HCT116 (cell line): ENCODE measurements at regions not wholly inside any gene's neighbourhood (a gene's known extent, or its start where the extent isn't known, plus 50 kb on each side); places are given as distances from the start of the nearest gene placed in this dataset.

Experiments
- ATAC-seq: fragments of 200-7000 bp; cut with Tn5 transposase; 2 replicates; pipeline ENCODE4 v1.9.1; 2020; ENCODE audit warnings: mild to moderate bottlenecking, moderate library complexity
- BruUV-seq: library from RNA; stranded (reverse); fragments of 400-500 nt; replicated peaks from 2 replicates; lab custom pipeline; 2021; lab: Mats Ljungman, UMichigan
- CTCF ChIA-PET: fragments of 300-600 bp; sonication (Branson Sonifier 250); formaldehyde crosslinking; loops from one replicate; lab custom pipeline; 2021; ENCODE audit warnings: antibody characterized with exemption; lab: Charles Lee
- POLR2A ChIA-PET: fragments of 300-600, 350-600 bp; sonication (Branson Sonifier 250); formaldehyde crosslinking; loops from one replicate; lab custom pipeline; 2021; ENCODE audit warnings: antibody characterized with exemption; lab: Charles Lee
- RAD21 ChIA-PET, 2 experiments: fragments of 300-600 bp; sonication (Branson Sonifier 250); formaldehyde crosslinking; loops; one replicate each; lab custom pipeline; 2023; ENCODE audit warnings: low total read pairs in 2 of 2; ENCODE audit not compliant: uncharacterized antibody in 2 of 2, unreplicated experiment in 2 of 2, low non-redundant PET in 1 of 2; lab: Charles Lee
- DNase-seq: peaks from one replicate; pipeline ENCODE4 v3.0.0-alpha.2; 2010; ENCODE audit warnings: low read depth, low spot score
- H2AFZ ChIP-seq: fragments of 200-600 bp; shearing (Covaris generic), sonication (generic); 2 replicates; pipeline ENCODE4 v1.6.1; 2017; ENCODE audit warnings: low read depth, mixed run types, mixed read lengths, antibody characterized with exemption, low read length; ENCODE audit not compliant: poor library complexity, severe bottlenecking
- H3K27ac ChIP-seq: 2 replicates; pipeline ENCODE4 v1.5.1; 2012; ENCODE audit warnings: low read depth, low read length
- H3K27me3 ChIP-seq: fragments of 200-600 bp; sonication (generic); 2 replicates; pipeline ENCODE4 v1.6.1; 2016; ENCODE audit warnings: mixed run types, low read length, mixed read lengths; ENCODE audit not compliant: insufficient read depth
- H3K36me3 ChIP-seq, 2 experiments: fragments of 200-500 bp in 1 of 2; fragments of 200-600 bp in 1 of 2; sonication (Bioruptor generic) in 1 of 2; sonication (generic) in 1 of 2; 2 replicates each; pipeline versions ENCODE4 v1.5.1 to v1.6.1; 2014 to 2016; ENCODE audit warnings: low read length in 2 of 2, inconsistent platforms in 1 of 2, mixed read lengths in 1 of 2, mixed run types in 1 of 2; ENCODE audit not compliant: insufficient read depth in 2 of 2, control insufficient read depth in 1 of 2
- H3K4me1 ChIP-seq, 2 experiments: fragments of 200-600 bp in 1 of 2; sonication (generic) in 1 of 2; 2 replicates each; pipeline versions ENCODE4 v1.5.1 to v1.6.1; 2012 to 2017; ENCODE audit warnings: low read length in 2 of 2, inconsistent platforms in 1 of 2, mild to moderate bottlenecking in 1 of 2, mixed read lengths in 1 of 2, mixed run types in 1 of 2, moderate library complexity in 1 of 2; ENCODE audit not compliant: insufficient read depth in 2 of 2, control insufficient read depth in 1 of 2
- H3K4me2 ChIP-seq: fragments of 200-600 bp; sonication (generic); 2 replicates; pipeline ENCODE4 v1.6.1; 2017; ENCODE audit warnings: mixed run types, low read length, mixed read lengths
- H3K4me3 ChIP-seq, 2 experiments: fragments of 200-600 bp in 1 of 2; sonication (generic) in 1 of 2; replicated peaks in 1 of 2; 2 replicates each; pipeline ENCODE4 v1.5.1; 2011 to 2016; ENCODE audit warnings: low read length in 2 of 2, control low read depth in 1 of 2, low read depth in 1 of 2, mild to moderate bottlenecking in 1 of 2, mixed read lengths in 1 of 2, mixed run types in 1 of 2
- H3K79me2 ChIP-seq: fragments of 200-600 bp; sonication (generic); 2 replicates; pipeline ENCODE4 v1.6.1; 2017; ENCODE audit warnings: mild to moderate bottlenecking, mixed run types, low read length, moderate library complexity, mixed read lengths; ENCODE audit not compliant: insufficient read depth
- H3K9ac ChIP-seq: fragments of 200-600 bp; sonication (generic); 2 replicates; pipeline ENCODE4 v1.6.1; 2016; ENCODE audit warnings: low read length, mixed read lengths
- H3K9me2 ChIP-seq: fragments of 200-600 bp; sonication (generic), shearing (Covaris generic); 2 replicates; pipeline ENCODE4 v1.6.1; 2017; ENCODE audit warnings: mixed run types, mild to moderate bottlenecking, moderate library complexity; ENCODE audit not compliant: insufficient read depth
- H3K9me3 ChIP-seq, 2 experiments: fragments of 200-500 bp in 1 of 2; fragments of 200-600 bp in 1 of 2; sonication (Bioruptor generic) in 1 of 2; sonication (generic) in 1 of 2; 2 replicates each; pipeline ENCODE4 v1.6.1; 2014 to 2017; ENCODE audit warnings: low read length in 2 of 2, mixed read lengths in 2 of 2, inconsistent platforms in 1 of 2, low read depth in 1 of 2, mild to moderate bottlenecking in 1 of 2, mixed run types in 1 of 2, moderate library complexity in 1 of 2; ENCODE audit not compliant: control insufficient read depth in 1 of 2, insufficient read depth in 1 of 2
- H4K20me1 ChIP-seq: fragments of 200-600 bp; sonication (generic), shearing (Covaris generic); 2 replicates; pipeline ENCODE4 v1.6.1; 2017; ENCODE audit warnings: mixed run types, mild to moderate bottlenecking, moderate library complexity; ENCODE audit not compliant: insufficient read depth
- CEBPB ChIP-seq: IDR thresholded peaks from 2 replicates; pipeline ENCODE4 v1.6.1; 2012; ENCODE audit warnings: low read depth
- EGR1 ChIP-seq: IDR thresholded peaks from 2 replicates; pipeline ENCODE4 v1.6.1; 2012; ENCODE audit warnings: low read depth
- ELF1 ChIP-seq: IDR thresholded peaks from 2 replicates; pipeline ENCODE4 v1.6.1; 2012; ENCODE audit warnings: low read depth, borderline replicate concordance
- EZH2 ChIP-seq: fragments of 200-600 bp; sonication (generic); IDR thresholded peaks from 2 replicates; pipeline ENCODE4 v1.6.1; 2017; ENCODE audit warnings: antibody characterized with exemption, mixed run types
- FOSL1 ChIP-seq: IDR thresholded peaks from 2 replicates; pipeline ENCODE4 v1.6.1; 2012; ENCODE audit warnings: low read depth
- POLR2AphosphoS5 ChIP-seq: IDR thresholded peaks from 2 replicates; pipeline ENCODE4 v1.6.1; 2011; ENCODE audit warnings: mild to moderate bottlenecking, low read depth, low read length, moderate library complexity
- TCF7L2 ChIP-seq: IDR thresholded peaks from 2 replicates; pipeline ENCODE4 v1.7.0; 2011; ENCODE audit warnings: borderline replicate concordance, inconsistent platforms; ENCODE audit not compliant: insufficient read depth, insufficient read length; ENCODE audit errors: extremely low read depth
- YY1 ChIP-seq: IDR thresholded peaks from 2 replicates; pipeline ENCODE4 v1.6.1; 2011; ENCODE audit warnings: low read length, low read depth, moderate library complexity, mild to moderate bottlenecking; ENCODE audit not compliant: insufficient replicate concordance; ENCODE audit errors: extremely low read depth
- intact Hi-C: fragments of 100-400 bp; cut with micrococcal nuclease; formaldehyde crosslinking; loops from 2 replicates; pipeline ENCODE4 v1.10.0; 2022
- TF ChIP-seq, protein P1 (sequence below): IDR thresholded peaks from 2 replicates; pipeline ENCODE4 v1.6.1; 2012
- TF ChIP-seq, protein P2 (sequence below), 3 experiments: fragments of 200-600 bp in 1 of 3; sonication (generic) in 1 of 3; IDR thresholded peaks in 2 of 3; conservative IDR thresholded peaks in 1 of 3; 2 replicates each; pipeline ENCODE4 v1.5.1; 2012 to 2017; ENCODE audit warnings: low read depth in 2 of 3, low read length in 2 of 3, antibody characterized with exemption in 1 of 3, borderline replicate concordance in 1 of 3, control low read depth in 1 of 3, mild to moderate bottlenecking in 1 of 3, mixed read lengths in 1 of 3, mixed run types in 1 of 3, moderate library complexity in 1 of 3; ENCODE audit not compliant: insufficient read depth in 1 of 3

DNA sequence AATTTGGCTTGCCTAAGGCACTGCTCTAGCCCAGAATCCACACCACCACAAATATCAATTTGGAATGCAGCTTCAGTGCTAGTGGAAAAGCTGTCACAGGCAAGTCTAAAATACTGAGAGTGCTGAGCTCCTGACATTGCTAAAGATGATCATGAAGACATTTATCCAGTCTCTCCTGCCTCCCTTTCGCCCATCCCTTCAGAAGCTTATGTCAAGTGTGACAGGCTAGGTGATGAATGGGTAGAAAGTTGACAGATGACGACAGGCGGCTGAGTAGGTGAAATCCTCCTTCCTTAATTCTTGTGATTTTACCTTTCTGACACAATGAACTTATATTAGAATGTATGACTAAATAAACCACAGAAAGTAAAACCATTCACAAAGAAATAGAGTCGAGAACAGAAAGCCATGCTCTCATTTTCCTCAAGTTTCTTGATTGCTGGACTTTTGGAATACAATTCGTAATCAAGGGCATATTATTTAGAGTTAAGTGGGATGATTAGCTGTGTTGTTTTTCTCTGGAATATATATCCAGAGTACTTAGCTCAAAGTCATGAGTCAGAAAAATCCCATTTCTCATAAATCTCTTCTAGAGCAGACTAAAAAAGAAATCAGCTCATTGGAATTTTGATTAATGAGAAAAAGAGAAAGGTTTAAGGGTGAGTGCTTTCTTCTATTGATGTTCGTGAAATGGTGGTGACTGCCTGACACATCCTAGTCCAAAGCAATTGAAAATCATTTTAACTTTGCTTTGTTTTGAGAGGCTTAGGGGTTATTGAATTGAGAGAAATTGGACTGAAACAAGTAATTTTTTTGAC lies 1228.2 kb upstream of the CITED2 start:
- Histone ChIP-seq H4K20me1 (no peaks in the 10 kb centered on the region), H2AFZ (no peak overlapping the region), H3K27me3 (no peaks in the 10 kb centered on the region)
- intact Hi-C loops, result no loop called here
- no TSS peak for BruUV-seq
- TF ChIP-seq YY1, result no peak
- TF ChIP-seq CEBPB, result no peak
- no peak for TF ChIP-seq EGR1
- TF ChIP-seq FOSL1, result no peak
- no peak for TF ChIP-seq TCF7L2
- TF ChIP-seq, protein P1, sequence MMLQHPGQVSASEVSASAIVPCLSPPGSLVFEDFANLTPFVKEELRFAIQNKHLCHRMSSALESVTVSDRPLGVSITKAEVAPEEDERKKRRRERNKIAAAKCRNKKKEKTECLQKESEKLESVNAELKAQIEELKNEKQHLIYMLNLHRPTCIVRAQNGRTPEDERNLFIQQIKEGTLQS, result no peak
- no peak for TF ChIP-seq EZH2
- TF ChIP-seq, protein P2, sequence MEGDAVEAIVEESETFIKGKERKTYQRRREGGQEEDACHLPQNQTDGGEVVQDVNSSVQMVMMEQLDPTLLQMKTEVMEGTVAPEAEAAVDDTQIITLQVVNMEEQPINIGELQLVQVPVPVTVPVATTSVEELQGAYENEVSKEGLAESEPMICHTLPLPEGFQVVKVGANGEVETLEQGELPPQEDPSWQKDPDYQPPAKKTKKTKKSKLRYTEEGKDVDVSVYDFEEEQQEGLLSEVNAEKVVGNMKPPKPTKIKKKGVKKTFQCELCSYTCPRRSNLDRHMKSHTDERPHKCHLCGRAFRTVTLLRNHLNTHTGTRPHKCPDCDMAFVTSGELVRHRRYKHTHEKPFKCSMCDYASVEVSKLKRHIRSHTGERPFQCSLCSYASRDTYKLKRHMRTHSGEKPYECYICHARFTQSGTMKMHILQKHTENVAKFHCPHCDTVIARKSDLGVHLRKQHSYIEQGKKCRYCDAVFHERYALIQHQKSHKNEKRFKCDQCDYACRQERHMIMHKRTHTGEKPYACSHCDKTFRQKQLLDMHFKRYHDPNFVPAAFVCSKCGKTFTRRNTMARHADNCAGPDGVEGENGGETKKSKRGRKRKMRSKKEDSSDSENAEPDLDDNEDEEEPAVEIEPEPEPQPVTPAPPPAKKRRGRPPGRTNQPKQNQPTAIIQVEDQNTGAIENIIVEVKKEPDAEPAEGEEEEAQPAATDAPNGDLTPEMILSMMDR (IDR thresholded peaks at IDR 0.05 in 2 of 3, conservative IDR thresholded peaks at IDR 0.05 in 1 of 3; ENCODE audit: borderline replicate concordance in 1 of 3, insufficient read depth in 1 of 3, low read depth in 2 of 3, low read length in 2 of 3), result no peak
- no peak for TF ChIP-seq ELF1
- TF ChIP-seq POLR2AphosphoS5, result no peak
- TF ChIP-seq, all 23 proteins: peak for 0
- no peaks in the 10 kb centered on the region for H3K9me3 ChIP-seq
- CTCF ChIA-PET, result no interaction called here
- H3K9me2 ChIP-seq, result no peaks in the 10 kb centered on the region
- H3K36me3 ChIP-seq, result no peaks in the 10 kb centered on the region
- POLR2A ChIA-PET, result no interaction called here
- no peaks in the 10 kb centered on the region for H3K79me2 ChIP-seq
- no peak overlapping the region for H3K4me3 ChIP-seq
- ATAC-seq (no peak), DNase-seq (no peak)
- RAD21 ChIA-PET, result no interaction called here
- no peaks in the 10 kb centered on the region for H3K4me1 ChIP-seq
- H3K9ac ChIP-seq, result no peak overlapping the region
- H3K4me2 ChIP-seq, result no peak overlapping the region
- no peak overlapping the region for H3K27ac ChIP-seq
